ENCODE measurements at regions not wholly inside any gene's neighbourhood (a gene's known extent, or its start where the extent isn't known, plus 50 kb on each side); places are given as distances from the start of the nearest gene placed in this dataset.

GRCh38 chr20:51148941-51149340 is 126.0 kb upstream of the KCNG1 start:
- Histone ChIP-seq H3K9me3 (replicated peaks) (peaks cover 17% of the 10 kb centered on the region), H3K4me1 (no peaks in the 10 kb centered on the region), H3K4me3 (no peak overlapping the region), H3K27me3 (ENCODE audit: low read depth) (peaks cover 65% of the 10 kb centered on the region), H3K27ac (replicated peaks) (no peak overlapping the region), H3K36me3 (no peaks in the 10 kb centered on the region)
- intact Hi-C loops (cut with micrococcal nuclease): no loop called here
- TF ChIP-seq, protein P1, sequence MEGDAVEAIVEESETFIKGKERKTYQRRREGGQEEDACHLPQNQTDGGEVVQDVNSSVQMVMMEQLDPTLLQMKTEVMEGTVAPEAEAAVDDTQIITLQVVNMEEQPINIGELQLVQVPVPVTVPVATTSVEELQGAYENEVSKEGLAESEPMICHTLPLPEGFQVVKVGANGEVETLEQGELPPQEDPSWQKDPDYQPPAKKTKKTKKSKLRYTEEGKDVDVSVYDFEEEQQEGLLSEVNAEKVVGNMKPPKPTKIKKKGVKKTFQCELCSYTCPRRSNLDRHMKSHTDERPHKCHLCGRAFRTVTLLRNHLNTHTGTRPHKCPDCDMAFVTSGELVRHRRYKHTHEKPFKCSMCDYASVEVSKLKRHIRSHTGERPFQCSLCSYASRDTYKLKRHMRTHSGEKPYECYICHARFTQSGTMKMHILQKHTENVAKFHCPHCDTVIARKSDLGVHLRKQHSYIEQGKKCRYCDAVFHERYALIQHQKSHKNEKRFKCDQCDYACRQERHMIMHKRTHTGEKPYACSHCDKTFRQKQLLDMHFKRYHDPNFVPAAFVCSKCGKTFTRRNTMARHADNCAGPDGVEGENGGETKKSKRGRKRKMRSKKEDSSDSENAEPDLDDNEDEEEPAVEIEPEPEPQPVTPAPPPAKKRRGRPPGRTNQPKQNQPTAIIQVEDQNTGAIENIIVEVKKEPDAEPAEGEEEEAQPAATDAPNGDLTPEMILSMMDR (IDR thresholded peaks at IDR 0.05; ENCODE audit: borderline replicate concordance): no peak
- no peak for DNase-seq

DNA sequence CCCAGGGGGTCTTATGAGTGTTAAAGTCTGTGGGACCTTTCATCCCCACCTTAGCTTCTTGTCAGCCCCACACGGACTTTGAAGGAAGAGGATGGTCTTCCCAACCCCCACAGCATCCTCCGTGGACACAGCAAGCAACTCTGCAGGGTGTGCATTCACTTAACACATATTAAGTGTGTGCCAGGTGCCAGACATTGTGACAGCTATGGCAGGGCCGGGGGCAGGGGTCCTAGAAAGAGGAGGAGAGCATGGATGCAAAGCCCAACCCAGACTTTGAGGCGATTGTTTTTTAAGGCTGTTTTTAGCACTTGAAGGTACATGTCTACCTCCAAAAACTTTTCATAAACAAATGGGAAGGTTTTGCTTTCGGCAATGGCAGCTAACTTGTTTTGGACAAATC is 121.6 kb upstream of the KCNG1 start:
- no peaks in the 10 kb centered on the region for H3K36me3 ChIP-seq
- no peak for DNase-seq
- H3K4me3 ChIP-seq: no peak overlapping the region
- H3K27me3 ChIP-seq (ENCODE audit: low read depth): peaks cover 27% of the 10 kb centered on the region
- no peak overlapping the region for H3K27ac ChIP-seq (replicated peaks)
- no peaks in the 10 kb centered on the region for H3K4me1 ChIP-seq
- H3K9me3 ChIP-seq (replicated peaks): peaks cover 17% of the 10 kb centered on the region
- TF ChIP-seq, protein P1 (IDR thresholded peaks at IDR 0.05; ENCODE audit: borderline replicate concordance): no peak
- intact Hi-C loops (cut with micrococcal nuclease): no loop called here

DNA sequence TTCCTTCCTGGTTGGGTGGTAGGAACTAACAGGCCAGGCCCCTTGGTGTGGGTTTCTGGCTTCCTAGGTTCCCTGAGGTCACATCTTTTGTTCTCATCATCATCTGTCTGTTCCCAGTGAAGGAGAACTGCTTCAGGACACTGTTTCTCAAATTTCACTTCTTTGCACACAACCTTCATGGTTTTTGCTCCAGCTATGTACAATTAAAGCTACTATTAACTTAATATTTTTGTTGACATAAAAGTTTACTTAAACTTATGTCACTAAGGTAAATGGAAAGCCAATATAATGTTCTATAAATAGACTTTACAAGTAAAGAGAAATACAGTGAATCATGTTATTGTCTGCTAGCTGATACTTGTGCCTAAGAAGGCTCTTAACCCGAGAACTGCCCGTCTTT is 120.7 kb upstream of the KCNG1 start:
- TF ChIP-seq, protein P1 (IDR thresholded peaks at IDR 0.05; ENCODE audit: borderline replicate concordance): no peak
- H3K4me1 ChIP-seq: no peaks in the 10 kb centered on the region
- H3K27ac ChIP-seq (replicated peaks): no peak overlapping the region
- no peaks in the 10 kb centered on the region for H3K36me3 ChIP-seq
- no peak overlapping the region for H3K4me3 ChIP-seq
- peaks cover 17% of the 10 kb centered on the region for H3K9me3 ChIP-seq (replicated peaks)
- DNase-seq: no peak
- intact Hi-C loops (cut with micrococcal nuclease): no loop called here
- H3K27me3 ChIP-seq (ENCODE audit: low read depth): peaks cover 25% of the 10 kb centered on the region

- Histone ChIP-seq H3K9me3 (replicated peaks) (peaks cover 17% of the 10 kb centered on the region), H3K4me3 (no peak overlapping the region), H3K36me3 (no peaks in the 10 kb centered on the region), H3K4me1 (no peaks in the 10 kb centered on the region), H3K27me3 (ENCODE audit: low read depth) (peaks cover 30% of the 10 kb centered on the region), H3K27ac (replicated peaks) (no peak overlapping the region)
- TF ChIP-seq, protein P1 (IDR thresholded peaks at IDR 0.05; ENCODE audit: borderline replicate concordance): no peak
- DNase-seq: no peak
- intact Hi-C loops (cut with micrococcal nuclease): no loop called here
Measured at GRCh38 chr20:51142448-51142847, 119.5 kb upstream of the KCNG1 start.

- H3K4me3 ChIP-seq: no peak overlapping the region
- no peak overlapping the region for H3K27ac ChIP-seq (replicated peaks)
- peaks cover 24% of the 10 kb centered on the region for H3K27me3 ChIP-seq (ENCODE audit: low read depth)
- H3K36me3 ChIP-seq: no peaks in the 10 kb centered on the region
- H3K4me1 ChIP-seq: no peaks in the 10 kb centered on the region
- no peak for DNase-seq
- TF ChIP-seq, protein P1 (IDR thresholded peaks at IDR 0.05; ENCODE audit: borderline replicate concordance): no peak
- H3K9me3 ChIP-seq (replicated peaks): peaks cover 6% of the 10 kb centered on the region
- intact Hi-C loops (cut with micrococcal nuclease): no loop called here
Measured at GRCh38 chr20:51140671-51141070, 117.8 kb upstream of the KCNG1 start.

GRCh38 chr20:51139891-51140290 is 117.0 kb upstream of the KCNG1 start:
- Histone ChIP-seq H3K4me1 (no peaks in the 10 kb centered on the region), H3K27ac (replicated peaks) (no peak overlapping the region), H3K4me3 (no peak overlapping the region), H3K27me3 (ENCODE audit: low read depth) (peaks cover 19% of the 10 kb centered on the region), H3K9me3 (replicated peaks) (no peaks in the 10 kb centered on the region), H3K36me3 (no peaks in the 10 kb centered on the region)
- intact Hi-C loops (cut with micrococcal nuclease): no loop called here
- TF ChIP-seq, protein P1 (IDR thresholded peaks at IDR 0.05; ENCODE audit: borderline replicate concordance): no peak
- DNase-seq: no peak
